ENCODE measurements at regions not wholly inside any gene's neighbourhood (a gene's known extent, or its start where the extent isn't known, plus 50 kb on each side); places are given as distances from the start of the nearest gene placed in this dataset.

- no peak for DNase-seq
Measured at GRCh38 chr15:79230766-79231165, 51.8 kb upstream of the ANKRD34C start.

DNA sequence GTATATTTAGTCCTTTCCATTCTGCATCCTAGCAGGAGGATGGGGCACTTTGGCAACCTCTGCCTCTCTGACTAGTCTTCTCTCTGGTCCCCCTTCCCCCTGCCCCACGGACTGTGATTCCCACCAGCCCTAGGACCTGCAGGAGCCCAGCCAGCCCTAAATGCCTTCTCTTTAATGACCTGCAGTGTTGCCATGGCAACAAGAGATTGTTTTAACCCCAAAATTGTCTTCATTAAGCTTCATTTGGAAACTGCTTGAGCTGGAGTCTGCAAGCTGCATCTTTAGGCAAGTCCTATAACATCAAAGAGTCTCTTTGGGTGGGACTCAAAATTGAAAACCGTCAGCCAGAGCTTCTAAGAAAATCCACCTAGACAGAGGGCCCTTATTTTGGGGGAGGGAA is 59.7 kb upstream of the ANKRD34C start:
- no peak for DNase-seq

DNA sequence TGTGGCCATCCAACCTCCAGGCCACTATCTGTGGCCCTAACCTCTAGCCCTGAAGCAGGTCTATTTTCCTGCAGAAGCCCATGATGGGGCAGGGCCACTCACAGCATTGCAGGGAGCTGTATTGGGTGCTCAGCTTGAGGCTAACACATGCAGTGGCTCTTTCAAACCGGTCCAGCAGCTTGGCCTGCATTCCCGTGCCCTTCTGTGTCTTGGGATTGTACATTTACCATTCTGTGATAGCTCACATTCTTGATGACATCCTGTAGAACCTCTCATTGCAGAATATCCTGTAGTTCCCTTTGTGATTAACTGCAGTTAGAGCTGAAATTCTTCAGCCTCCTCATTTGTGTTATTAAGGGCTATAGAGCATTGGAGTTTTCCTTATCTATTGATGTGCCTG is 60.8 kb upstream of the ANKRD34C start:
- DNase-seq = no peak

DNA sequence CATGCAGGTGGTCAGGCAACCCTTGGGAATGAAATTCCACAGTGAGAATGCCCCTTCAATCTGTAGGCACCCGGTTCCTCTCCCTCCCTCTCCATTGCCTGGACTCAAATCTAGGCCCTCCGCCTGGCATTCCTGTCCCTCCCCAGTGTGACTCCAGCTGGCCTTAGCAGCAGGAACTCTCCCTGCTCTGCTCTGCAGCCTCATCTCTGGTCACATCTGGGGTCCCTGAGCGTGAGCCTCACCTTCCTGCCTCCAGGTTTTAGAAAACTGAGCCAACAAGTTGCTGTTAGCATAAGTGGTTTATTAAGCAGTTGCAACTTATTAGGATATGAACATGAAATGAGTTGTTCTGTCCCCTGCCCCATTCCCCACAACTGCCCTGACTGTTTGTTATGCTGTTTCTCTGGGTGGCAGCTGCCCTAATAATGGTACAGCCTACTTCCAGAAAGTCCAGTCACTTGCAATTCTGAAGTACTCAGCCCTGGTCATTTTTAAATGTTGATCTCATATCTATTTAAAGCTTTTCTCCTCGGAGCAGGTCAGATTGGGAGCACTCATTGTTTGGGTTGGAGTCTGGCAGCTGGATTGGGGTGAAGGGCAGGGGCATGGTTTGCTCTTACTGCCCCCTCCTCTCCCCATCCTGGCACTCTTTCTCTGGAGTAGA is 63.0 kb upstream of the ANKRD34C start:
- no peak for DNase-seq

DNA sequence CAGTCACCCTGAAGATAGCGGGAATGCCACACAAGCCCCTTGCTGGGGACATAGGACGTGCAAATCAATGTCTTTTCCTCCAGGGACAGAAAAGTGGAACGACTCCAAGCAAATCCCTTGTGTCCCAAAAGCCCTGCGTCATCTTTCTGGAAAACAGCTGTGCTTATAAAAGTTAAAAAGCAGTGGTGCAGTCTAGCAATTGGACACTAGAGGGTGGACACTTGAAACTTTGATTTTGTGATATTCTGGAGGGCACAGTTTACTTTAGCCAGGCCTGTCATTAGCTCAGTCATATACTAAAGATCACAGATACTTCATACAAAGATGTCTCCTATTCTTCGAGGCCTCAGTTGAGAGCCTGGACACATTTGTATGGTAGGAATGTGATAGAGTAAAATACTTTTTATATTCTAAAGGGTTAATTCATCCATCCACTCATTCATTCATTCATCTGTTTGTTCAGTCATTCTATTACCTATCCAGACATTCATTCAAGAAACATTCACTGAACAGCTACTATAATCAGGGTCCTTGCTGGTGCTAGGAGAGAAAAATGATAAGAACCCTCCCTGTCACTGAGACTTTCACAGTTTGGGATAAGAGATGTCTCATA is 63.8 kb upstream of the ANKRD34C start:
- DNase-seq = no peak

DNA sequence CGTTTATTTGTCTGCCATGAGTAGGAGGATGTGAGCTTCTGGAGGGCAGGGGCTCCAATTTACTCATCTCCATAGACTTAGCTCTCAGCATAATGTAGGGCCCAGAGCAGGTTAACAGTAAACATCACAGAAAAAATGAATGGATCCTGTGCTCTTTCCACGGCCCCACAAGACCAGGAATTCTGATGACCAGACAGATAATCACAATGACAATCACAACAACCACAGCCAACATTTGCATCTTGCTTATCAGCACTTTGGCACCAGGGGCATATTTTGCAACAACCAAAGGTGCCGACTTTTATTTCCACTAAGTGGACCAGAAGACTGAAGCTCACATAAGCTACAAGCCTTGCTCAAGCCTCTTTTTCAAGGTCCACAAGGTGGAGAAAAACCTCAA is 68.9 kb upstream of the ANKRD34C start:
- no peak for DNase-seq

DNA sequence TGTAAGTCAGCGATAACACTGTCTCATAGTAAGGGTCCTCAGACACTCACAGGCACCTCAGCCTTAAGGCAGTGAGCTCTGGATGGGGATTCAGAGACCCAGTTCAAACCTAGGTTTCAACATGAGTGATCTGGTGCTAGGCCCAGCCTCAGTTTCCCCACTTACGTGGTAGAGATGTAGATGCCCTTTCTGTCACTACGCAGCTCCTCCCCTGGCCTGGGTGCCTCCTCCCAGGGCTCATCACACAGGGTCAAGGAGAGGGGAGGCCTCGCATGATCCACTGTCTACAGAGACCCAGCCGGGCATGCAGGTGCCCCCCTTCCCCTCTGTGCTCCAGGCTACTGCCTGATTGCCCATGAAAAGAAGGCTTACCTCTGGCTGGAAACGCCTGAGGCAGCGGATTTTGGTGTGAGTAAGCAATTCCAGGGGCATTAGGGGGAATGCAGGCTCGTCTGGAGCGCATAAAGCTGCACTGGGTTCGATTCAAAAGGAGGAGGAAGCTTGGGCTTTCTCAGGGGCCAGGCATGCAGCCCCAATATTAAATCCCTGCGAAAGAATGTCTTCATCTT is 69.8 kb upstream of the ANKRD34C start:
- DNase-seq = no peak

GRCh38 chr15:79211481-79211880 is 71.0 kb upstream of the ANKRD34C start:
- DNase-seq = no peak

- no peak for DNase-seq
Measured at GRCh38 chr15:79209690-79210089, 72.8 kb upstream of the ANKRD34C start.

GRCh38 chr15:79209116-79209515 is 73.4 kb upstream of the ANKRD34C start:
- no peak for DNase-seq

DNA sequence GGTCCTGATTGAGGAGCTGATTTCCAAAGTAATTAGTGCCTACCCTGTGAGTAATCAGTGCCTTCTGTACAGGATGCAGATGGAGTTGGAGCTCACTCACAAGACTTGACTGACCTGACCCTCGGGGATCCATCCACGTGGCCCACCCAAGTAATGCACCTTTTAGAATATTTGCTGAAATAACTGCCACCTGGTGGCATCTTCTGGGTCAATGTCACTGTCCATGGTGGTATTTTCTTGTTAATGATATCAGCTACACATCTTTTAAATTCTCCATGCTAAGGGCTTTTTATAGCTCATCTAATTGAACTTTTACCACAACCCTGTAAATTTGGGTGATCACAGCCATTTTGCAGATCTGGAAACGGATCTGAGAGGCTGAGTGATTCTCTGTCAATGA is 74.3 kb upstream of the ANKRD34C start:
- DNase-seq = no peak

- DNase-seq = no peak
Measured at GRCh38 chr15:79206940-79207339, 75.6 kb upstream of the ANKRD34C start.

GRCh38 chr15:79204886-79205675 is 77.4 kb upstream of the ANKRD34C start:
- DNase-seq = no peak

- DNase-seq = no peak
Measured at GRCh38 chr15:79198461-79198860, 84.1 kb upstream of the ANKRD34C start.

GRCh38 chr15:79197285-79197684 is 85.2 kb upstream of the ANKRD34C start:
- DNase-seq = no peak

DNA sequence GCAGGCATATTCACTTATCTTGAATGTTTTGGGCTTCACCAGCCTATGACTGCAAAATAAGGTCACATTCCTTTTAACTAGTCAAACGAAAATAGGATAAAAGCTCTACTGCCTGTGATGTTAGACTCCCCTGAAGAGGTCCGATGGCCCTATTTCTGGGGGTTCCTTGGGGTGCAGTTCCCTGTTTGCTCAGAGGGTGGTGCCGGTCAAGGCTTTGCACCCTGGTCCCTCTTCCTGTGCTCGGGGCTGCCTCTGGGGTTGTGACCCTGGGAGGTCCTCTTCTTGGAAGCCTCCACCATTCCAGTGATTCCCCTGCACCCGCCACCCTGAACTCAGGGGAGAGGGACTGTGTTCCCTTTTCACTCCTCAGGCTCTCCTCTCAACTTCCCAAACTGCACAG is 86.7 kb upstream of the ANKRD34C start:
- no peak for DNase-seq

- no peak for DNase-seq
Measured at GRCh38 chr15:79195239-79195638, 87.3 kb upstream of the ANKRD34C start.

DNA sequence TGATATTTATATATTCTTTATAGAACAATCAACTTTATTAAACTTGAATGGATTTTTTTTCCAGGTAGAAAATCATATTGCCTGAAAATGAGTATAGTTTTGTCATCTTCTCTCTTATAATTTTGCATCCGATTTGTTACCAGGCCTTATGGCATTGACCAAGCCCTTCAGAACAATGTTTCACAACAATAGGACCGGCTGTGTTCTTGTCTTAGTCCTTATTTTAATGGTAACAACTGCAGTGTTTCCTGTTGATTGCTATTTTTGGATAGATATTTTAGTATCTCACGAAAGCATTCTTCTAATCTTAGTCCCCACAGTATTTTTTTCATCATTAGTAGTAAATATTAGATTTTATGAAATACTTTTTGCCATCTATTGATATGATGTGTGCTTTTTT is 88.1 kb upstream of the ANKRD34C start:
- no peak for DNase-seq

GRCh38 chr15:79193549-79193948 is 89.0 kb upstream of the ANKRD34C start:
- no peak for DNase-seq

GRCh38 chr15:79193103-79193502 is 89.4 kb upstream of the ANKRD34C start:
- no peak for DNase-seq

- no peak for DNase-seq
Measured at GRCh38 chr15:79192462-79193036, 90.0 kb upstream of the ANKRD34C start.

GRCh38 chr15:79190093-79190492 is 92.4 kb upstream of the ANKRD34C start:
- DNase-seq = no peak

DNA sequence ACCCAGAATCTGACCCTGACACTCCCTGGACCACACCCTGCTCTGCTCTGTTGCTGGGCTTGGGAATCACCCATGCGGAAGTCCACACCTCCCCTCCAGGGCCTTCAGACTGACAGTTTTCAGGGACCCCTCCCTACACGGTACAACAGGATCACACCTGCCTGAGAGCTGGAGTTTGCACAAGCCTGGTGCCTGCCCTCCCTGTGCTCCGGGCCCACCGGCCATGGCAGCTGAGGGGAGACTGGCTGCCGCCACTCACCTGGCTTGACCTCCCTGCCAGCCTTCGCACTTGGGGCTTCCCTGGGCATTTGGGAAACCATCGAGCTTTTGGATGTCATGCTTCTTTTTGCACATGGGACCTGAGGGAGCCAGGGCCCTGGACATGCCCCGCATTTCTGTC is 95.9 kb upstream of the ANKRD34C start:
- no peak for DNase-seq

GRCh38 chr15:79185199-79185598 is 94.6 kb upstream of the RASGRF1 start:
- DNase-seq = no peak
